WI38 (cell line): ENCODE measurements at regions not wholly inside any gene's neighbourhood (a gene's known extent, or its start where the extent isn't known, plus 50 kb on each side); places are given as distances from the start of the nearest gene placed in this dataset.

ENCODE experiments used
- H3K4me3 ChIP-seq: 2 replicates; pipeline ENCODE4 v1.5.1; 2011; ENCODE audit warnings: low read depth, mild to moderate bottlenecking, control low read depth, low read length
- TF ChIP-seq, protein P1 (sequence below): IDR thresholded peaks from 2 replicates; pipeline ENCODE4 v1.5.1; 2012; ENCODE audit warnings: low read depth, mild to moderate bottlenecking, control low read depth, low read length

GRCh38 chr17:77523540-77523939 is 382.8 kb downstream of the SEC14L1 start:
- H3K4me3 ChIP-seq = no peak overlapping the region
- TF ChIP-seq, protein P1, sequence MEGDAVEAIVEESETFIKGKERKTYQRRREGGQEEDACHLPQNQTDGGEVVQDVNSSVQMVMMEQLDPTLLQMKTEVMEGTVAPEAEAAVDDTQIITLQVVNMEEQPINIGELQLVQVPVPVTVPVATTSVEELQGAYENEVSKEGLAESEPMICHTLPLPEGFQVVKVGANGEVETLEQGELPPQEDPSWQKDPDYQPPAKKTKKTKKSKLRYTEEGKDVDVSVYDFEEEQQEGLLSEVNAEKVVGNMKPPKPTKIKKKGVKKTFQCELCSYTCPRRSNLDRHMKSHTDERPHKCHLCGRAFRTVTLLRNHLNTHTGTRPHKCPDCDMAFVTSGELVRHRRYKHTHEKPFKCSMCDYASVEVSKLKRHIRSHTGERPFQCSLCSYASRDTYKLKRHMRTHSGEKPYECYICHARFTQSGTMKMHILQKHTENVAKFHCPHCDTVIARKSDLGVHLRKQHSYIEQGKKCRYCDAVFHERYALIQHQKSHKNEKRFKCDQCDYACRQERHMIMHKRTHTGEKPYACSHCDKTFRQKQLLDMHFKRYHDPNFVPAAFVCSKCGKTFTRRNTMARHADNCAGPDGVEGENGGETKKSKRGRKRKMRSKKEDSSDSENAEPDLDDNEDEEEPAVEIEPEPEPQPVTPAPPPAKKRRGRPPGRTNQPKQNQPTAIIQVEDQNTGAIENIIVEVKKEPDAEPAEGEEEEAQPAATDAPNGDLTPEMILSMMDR = no peak

- no peak overlapping the region for H3K4me3 ChIP-seq
- TF ChIP-seq, protein P1 = no peak
Measured at GRCh38 chr17:77526259-77526711, 385.5 kb downstream of the SEC14L1 start.

DNA sequence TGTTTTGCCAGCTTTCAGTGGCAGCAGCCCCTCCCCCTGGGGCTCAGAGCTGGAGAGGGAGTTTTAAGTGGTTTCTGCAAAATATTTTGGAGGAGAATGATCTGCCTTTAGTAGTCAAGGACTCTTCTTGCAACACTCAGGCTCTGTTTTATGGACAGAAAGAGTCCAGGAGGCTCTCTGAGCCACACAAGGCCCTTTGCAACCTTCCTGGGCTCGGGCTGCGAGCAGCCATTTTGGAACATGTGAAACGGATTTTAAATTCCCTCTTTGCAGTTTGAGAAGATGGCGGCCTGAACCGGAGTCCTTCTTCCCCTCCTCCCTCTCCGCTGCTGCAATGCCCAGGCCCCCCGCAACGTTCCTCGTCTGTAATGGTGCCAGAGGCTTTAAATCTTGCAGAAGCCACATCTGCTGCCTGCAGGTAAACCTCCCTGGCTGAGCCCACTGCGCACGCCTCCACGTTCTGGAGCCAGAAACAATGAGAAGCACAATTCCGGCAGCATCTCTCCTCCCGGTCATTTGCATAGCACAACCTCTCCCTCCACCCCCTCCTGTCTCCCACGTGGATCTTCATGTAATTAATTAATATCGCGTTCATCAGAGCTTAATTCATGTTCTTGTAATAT is 386.1 kb downstream of the SEC14L1 start:
- H3K4me3 ChIP-seq = no peak overlapping the region
- TF ChIP-seq, protein P1 = no peak

- TF ChIP-seq, protein P1 = no peak
- H3K4me3 ChIP-seq = no peak overlapping the region
Measured at GRCh38 chr17:77527409-77527808, 386.6 kb downstream of the SEC14L1 start.

DNA sequence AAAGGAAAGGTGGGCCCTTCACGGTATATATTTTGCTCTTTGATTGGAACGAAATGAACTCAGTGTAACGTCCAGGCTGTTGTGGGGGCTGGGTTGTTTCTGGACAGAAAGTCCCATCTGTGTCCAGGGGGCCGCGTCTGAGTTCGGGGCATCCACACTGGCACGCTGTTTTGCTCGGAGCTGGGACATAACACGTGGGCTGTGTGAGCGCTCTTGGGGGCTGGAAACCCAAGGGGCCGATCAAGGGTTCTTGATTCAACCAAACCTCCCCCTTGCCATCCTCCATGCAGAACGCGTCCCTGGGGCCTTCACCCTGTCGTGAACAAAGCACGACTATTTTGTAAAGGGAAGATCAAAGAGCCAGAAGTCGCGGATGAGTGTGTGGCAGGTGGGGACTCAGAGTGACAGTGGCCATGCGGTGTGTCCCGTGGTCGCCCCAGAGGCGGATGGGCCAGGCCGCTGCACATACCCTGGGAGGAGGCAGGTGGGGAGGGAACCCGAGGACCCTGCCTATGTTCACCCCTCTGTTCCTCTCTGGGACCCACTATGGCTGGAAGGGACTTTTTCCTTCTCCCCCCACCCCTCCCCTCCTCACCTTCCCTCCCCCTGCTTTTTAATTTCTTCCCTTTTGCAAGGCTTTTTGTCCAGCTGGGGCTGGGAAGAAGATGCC is 387.2 kb downstream of the SEC14L1 start:
- TF ChIP-seq, protein P1 = no peak
- no peak overlapping the region for H3K4me3 ChIP-seq

- TF ChIP-seq, protein P1 = no peak
- H3K4me3 ChIP-seq = no peak overlapping the region
Measured at GRCh38 chr17:77528516-77529327, 388.0 kb downstream of the SEC14L1 start.

DNA sequence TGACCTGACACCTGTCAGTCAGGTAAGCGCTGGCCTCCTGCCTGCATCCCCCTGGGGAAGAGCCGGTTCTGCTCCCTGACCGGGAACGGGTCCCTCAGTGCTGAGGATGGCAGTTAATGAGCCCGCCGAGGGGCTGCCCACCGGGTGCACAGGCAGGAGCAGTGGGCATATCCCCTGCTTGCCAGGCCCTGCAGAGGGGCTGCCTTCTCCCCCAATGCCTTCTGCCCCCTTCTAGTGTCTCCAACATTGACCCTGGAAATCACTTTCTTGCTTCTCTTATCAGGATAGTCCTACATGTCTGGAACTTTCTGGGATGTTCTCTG is 388.5 kb downstream of the SEC14L1 start:
- H3K4me3 ChIP-seq = no peak overlapping the region
- TF ChIP-seq, protein P1 = no peak
